Renal cortical epithelial cell (primary cell): ENCODE measurements at regions not wholly inside any gene's neighbourhood (a gene's known extent, or its start where the extent isn't known, plus 50 kb on each side); places are given as distances from the start of the nearest gene placed in this dataset.
A peak's percentile ranks its signal among the peaks of the same experiment; 100 is the strongest.
"Not testable (repeated sequence)": the region's sequence is repeated elsewhere in the genome, so short reads cannot be mapped to it uniquely, and the experiment has no call there.

Source experiments
- DNase-seq: peaks from one replicate; pipeline ENCODE4 v3.0.0-alpha.2; 2011; ENCODE audit warnings: low read depth

DNA sequence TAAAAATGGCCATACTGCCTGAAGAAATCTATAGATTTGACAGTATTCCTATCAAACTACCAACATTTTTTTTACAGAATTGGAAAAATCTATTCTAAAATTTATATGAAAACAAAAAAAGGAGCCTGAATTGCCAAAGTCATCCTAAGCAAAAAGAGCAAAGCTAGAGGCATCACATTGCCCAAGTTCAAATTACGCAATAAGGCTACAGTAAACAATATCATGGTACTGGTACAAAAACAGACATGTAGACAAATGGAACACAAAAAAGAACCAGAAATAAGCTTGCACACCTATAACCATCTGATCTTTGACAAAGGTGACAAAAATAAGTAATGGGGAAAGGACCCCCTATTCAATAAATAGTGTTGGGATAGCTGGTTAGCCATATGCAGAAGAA lies 50.2 kb upstream of the THSD7B start:
- DNase-seq, result no peak

DNA sequence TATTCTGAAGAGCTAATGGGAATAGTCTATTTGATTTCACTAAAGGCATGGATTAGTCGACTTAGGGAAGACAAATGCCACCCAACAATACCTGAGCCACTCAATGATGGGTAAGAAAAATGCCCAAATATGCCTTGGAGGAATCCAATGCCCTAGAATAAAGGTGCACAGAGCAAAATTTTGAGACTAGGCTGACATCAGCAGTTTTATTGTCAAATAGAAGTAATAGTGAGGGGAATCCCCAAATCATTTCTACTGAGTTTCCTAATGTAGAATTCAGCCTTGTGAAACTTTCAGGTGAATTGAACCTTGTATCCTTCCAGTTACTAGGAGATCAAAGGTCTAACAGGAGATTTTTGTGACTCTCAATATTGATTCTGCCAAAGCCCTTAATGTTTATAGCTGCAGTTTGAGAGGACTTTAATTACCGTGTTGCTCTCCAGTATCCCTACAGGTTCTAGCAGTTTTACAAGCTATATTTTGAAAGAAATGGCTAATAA lies 50.8 kb upstream of the THSD7B start:
- no peak for DNase-seq

- DNase-seq, result no peak
Measured at GRCh38 chr2:136713739-136714138, 51.6 kb upstream of the THSD7B start.

DNA sequence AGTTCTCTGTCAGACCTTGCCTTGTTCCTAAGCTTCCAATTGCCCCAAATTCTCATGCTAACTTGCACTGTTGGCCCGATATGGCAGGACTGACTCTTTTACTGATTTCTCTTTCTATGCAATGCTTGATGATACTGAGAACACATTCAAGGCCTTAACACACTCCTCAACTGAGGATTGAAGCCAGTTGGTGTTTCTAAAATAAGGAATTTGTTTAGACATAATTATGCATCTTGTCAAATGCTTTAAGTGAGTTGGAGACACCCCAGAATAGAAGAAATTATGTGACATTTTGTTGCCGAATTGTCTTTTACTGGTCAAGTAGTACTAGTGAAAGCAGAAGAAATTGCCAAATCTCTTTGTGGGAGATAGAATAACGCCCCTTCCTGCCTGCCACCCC lies 60.0 kb upstream of the THSD7B start:
- DNase-seq, result no peak

DNA sequence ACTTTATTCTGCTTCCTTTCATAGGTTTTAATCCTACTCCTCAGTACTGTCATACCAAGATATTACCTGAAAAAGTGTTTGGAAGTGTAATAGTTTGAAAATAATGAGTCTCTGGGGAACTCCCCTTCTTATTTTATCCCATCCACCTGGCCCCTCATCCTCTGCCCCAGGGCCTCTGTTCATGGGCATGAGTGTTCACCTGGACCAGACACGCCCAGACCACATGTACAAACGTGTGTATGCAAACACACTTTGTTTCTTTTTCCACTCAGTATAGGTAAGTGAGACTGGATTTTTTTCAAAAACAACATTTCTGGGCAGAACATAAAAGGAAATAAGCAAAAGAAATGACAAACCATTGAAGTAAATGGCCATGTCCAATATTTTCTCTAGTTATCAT lies 62.1 kb upstream of the THSD7B start:
- no peak for DNase-seq

DNA sequence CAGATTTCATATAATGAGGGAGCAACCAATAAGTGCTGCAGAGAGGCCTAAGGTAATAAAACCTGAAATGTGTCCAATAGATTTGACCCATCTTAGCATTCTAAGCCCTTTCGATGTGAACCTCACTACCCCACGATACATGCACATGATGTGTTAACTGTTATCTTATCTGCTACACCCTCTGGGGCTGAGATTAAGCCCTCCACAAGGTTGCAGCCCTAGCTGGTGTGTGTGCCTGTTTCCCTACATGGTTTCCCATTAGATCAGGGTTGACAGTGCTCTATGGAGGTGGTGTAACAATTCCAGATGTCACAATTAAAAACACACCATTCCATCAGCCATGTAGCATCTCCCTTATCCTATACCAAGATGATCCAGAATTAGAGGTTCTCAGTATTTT lies 68.9 kb upstream of the THSD7B start:
- DNase-seq, result no peak

DNA sequence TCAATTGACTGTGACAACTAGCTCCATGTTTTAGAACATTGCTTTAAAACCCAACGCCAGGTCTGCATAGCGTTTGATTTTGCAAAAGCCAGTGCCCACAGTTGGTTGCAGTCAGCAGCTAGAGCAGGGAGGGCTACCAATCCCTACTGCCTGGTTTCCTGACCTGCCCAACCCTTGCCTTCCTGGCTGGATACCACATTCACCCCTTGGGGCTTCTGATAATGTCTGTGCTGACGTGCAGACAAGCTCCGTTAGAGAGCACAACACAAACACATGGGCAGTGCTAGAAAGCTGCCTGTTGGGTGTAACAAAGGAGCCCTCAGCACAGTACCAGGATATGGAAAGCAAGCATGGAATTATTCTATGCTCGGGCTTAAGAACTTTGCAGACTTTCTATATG lies 71.4 kb upstream of the THSD7B start:
- no peak for DNase-seq

DNA sequence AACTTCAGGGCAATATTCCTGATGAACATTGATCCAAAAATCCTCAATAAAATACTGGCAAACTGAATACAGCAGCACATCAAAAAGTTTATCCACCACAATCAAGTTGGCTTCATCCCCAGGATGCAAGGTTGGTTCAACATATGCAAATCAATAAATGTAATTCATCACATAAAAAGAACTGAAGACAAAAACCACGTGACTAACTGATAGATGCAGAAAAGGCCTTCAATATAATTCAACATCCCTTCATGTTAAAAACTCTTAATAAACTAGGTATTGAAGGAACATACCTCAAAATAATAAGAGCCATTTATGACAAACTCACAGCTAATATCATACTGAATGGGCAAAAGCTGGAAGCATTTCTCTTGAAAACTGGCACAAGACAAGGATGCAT lies 85.3 kb upstream of the THSD7B start:
- not testable (repeated sequence) for DNase-seq

GRCh38 chr2:136665736-136666135 lies 99.6 kb upstream of the THSD7B start:
- DNase-seq, result no peak

GRCh38 chr2:136664713-136665405 lies 100.5 kb upstream of the THSD7B start:
- DNase-seq, result no peak

DNA sequence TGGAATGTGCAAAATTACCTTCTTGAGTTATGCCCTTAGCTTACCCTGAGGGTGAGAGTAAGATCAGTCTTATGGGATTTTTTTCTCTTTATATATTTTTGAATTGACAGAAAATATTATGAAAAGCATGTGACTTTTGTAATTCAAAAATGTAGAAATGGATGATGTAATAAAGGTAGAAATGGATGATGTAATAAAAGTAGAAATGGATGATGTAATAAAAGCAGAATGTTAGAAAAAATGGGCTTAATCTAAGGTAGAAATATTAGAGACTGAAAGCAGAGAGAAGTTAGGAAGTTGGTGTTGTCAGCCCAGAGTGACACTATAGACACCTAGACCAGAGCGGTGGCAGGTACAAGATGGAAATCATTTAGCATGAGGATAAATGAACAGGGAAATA lies 107.1 kb upstream of the THSD7B start:
- DNase-seq, result no peak

DNA sequence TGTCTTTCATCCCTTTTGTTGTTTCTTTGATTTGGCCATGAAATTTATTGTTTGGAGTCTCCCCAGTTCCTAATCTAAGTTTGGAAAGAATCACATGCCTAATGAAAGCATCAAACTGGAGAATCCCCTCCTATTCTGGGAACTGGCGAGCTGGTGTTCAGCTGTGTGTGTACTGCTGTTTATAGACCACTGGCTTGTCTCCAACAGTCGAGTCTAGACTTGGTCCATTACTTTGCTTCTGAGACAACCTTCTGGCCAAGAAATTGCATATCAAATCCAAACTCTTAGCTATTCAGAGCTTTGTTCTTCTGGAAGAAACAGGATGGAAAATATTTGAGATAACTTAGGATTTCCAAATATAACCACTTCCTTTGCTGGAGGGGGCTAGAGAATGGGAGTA lies 111.5 kb upstream of the THSD7B start:
- no peak for DNase-seq

DNA sequence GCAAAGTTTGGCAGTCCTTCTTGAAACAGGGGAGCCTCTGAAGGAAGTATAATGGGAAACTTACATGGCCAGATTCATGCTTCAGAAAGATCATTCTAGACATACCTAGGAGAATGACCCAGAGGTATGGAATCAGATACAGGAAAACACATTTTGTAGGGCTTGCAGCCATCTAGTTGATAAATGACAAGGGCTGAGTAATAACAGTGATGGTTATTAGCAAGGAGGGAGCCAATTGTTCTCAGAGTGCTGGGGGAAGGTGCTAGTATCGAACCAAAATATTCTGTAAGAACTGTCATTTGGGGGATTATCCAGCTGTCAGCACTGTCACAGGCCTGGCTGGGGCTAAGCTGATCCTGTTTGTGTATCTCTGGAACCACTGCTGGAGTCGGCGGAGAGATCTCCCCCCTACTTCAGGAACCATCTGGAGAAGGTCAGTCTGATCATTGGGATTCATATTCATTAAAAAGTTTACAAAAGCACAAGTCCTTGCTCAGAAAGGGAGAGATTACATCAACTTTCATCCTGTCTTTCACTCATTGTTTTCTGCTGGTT lies 113.8 kb upstream of the THSD7B start:
- no peak for DNase-seq

DNA sequence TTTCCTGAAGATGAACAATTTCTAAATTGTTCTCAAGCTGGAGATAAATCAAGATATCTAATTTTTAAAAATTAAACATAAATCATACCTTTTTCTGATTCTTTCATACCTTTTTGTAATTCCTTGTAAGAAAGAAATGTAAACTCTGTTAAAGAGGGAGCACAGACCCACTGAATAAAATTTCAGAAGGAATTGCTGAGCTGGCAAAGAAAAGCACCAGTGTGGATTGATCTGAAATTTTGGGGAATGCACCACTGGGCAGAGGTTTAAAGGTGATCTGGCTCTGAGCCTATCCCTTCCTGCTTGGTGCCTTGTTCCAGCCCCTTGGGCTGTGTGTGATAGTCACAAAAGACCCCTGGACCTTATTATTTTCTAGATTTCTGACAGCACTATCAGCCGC lies 118.3 kb upstream of the THSD7B start:
- DNase-seq, result no peak

GRCh38 chr2:136645236-136645828 lies 120.0 kb upstream of the THSD7B start:
- no peak for DNase-seq

DNA sequence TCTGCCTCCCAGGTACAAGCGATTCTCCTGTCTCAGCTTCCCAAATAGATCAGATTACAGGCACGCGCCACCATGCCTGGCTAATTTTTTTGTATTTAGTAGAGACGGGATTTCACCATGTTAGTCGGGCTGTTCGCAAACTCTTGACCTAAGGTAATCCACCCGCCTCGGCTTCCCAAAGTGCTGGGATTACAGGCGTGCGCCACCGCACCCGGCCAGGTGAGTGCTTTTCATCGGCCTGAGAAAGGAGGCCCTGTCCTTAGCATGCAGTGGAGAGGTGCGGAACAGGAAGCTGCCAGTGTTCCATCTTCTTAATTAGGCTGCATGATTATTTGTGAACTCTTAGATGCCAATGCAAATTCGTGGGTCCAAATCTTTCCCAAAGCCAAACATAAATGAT lies 125.7 kb upstream of the THSD7B start:
- no peak for DNase-seq

DNA sequence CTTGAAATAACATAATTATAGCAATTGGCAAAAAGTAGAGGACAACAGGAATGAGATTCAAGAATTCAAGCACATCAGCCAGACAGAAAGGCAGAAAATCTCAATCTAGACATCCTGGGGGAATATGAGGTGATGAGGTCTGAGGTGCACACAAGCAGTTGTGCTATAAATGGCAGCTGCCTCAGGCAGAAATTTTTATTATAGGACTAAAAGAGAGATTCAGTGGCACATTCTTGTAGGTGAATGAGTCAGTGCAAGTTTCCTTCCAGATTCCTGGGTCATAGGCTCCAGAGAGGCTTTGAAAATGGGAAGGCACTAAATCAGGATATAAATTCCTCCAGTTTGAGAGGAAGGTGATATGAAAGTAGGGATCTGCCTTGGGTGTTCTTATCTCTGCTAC lies 127.2 kb upstream of the THSD7B start:
- no peak for DNase-seq

- no peak for DNase-seq
Measured at GRCh38 chr2:136637402-136637801, 127.9 kb upstream of the THSD7B start.

- no peak for DNase-seq
Measured at GRCh38 chr2:136628490-136628889, 136.9 kb upstream of the THSD7B start.

DNA sequence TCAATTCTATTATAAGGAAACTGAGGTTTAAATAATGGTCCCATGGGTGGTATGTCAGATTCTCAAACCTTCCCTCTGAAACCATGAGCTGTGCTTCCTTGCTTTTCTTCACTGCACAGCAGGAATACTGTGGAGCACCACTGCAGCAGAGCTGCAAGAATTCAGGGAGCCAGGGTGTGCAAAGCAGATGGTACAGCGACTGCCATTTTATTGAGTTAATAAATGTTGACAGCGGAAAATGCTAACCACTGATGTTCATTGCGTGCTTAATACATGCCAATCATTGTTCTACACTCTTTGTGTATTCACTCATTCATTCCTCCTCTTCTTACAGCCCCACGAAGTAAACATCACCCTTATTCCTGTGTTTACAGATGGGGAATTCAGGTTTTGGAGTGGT lies 152.2 kb upstream of the THSD7B start:
- DNase-seq, result no peak

DNA sequence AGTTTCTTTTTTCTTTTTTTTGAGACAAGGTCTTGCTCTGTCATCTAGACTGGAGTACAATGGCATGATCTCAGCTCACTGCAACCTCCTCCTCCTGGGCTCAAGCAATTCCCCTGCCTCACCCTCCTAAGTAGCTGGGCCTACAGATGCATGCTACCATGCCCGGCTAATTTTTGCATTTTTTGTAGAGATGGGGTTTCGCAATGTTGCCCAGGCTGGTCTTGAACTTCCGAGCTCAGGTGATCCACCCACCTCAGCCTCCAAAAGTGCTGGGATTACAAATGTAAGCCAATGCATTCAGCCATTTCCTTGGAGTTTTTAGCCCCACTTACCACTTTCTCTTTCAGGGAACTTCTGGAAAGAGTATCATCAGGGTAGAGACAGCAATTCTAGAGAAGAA lies 153.3 kb upstream of the THSD7B start:
- no peak for DNase-seq

- DNase-seq, result no peak
Measured at GRCh38 chr2:136611451-136611850, 153.9 kb upstream of the THSD7B start.

GRCh38 chr2:136582628-136583205 lies 182.6 kb upstream of the THSD7B start:
- DNase-seq, result peak; percentile 3
